Breast epithelium (tissue), 3 donors: ENCODE measurements at regions not wholly inside any gene's neighbourhood (a gene's known extent, or its start where the extent isn't known, plus 50 kb on each side); places are given as distances from the start of the nearest gene placed in this dataset.

Experiments
- CTCF ChIP-seq, 3 donors: fragments of 450-650 bp; IDR thresholded peaks; one replicate each; pipeline ENCODE4 v1.5.1; 2016 to 2017; ENCODE audit warnings: antibody characterized with exemption in 3 of 3, mild to moderate bottlenecking in 3 of 3, moderate library complexity in 3 of 3
- POLR2A ChIP-seq: fragments of 450-650 bp; IDR thresholded peaks from one replicate; pipeline ENCODE4 v1.6.1; 2016; ENCODE audit warnings: antibody characterized with exemption, mild to moderate bottlenecking, moderate library complexity

- TF ChIP-seq CTCF (IDR thresholded peaks at IDR 0.05) (no peak), POLR2A (no peak)
Measured at GRCh38 chrX:148380107-148380506, 120.3 kb upstream of the AFF2 start.
